Rectal smooth muscle tissue (tissue), 1 donor: ENCODE measurements at regions not wholly inside any gene's neighbourhood (a gene's known extent, or its start where the extent isn't known, plus 50 kb on each side); places are given as distances from the start of the nearest gene placed in this dataset.

Source experiments
- H3K27ac ChIP-seq: one replicate; pipeline ENCODE4 v1.7.0; 2013; ENCODE audit warnings: low read depth, low read length, inconsistent platforms
- H3K27me3 ChIP-seq: one replicate; pipeline ENCODE4 v1.7.0; 2013; ENCODE audit warnings: low read length; ENCODE audit not compliant: control insufficient read depth, insufficient read depth
- H3K36me3 ChIP-seq: one replicate; pipeline ENCODE4 v1.7.0; 2013; ENCODE audit warnings: low read length; ENCODE audit not compliant: control insufficient read depth, insufficient read depth
- H3K4me1 ChIP-seq: one replicate; pipeline ENCODE4 v1.7.0; 2013; ENCODE audit warnings: low read length; ENCODE audit not compliant: control insufficient read depth, insufficient read depth
- H3K4me3 ChIP-seq: one replicate; pipeline ENCODE4 v1.7.0; 2013; ENCODE audit warnings: low read length
- H3K9ac ChIP-seq: one replicate; pipeline ENCODE4 v1.7.0; 2013; ENCODE audit warnings: low read length

DNA sequence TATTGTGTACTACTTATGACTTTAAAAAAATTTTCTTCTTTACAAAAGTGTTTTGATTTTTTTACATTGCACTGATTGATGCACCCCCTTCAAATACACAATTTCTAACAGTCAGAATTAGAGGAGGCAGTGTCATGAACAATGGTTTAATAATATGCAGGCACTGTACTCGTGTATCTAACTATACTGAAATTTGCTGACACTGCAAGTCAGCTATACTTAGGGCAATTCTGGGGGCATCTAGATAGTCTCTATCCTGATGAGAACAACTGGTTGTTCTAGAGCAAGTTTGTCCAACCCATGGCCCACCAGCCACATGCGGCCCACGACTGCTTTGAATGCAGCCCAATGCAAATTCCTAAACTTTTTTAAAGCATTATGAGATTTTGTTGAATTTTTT lies 375.6 kb downstream of the BCKDHB start:
- H3K4me3 ChIP-seq, result no peak overlapping the region
- no peaks in the 10 kb centered on the region for H3K27me3 ChIP-seq
- H3K9ac ChIP-seq, result no peak overlapping the region
- H3K4me1 ChIP-seq, result peaks cover 3% of the 10 kb centered on the region
- H3K36me3 ChIP-seq, result no peaks in the 10 kb centered on the region
- H3K27ac ChIP-seq, result no peak overlapping the region

DNA sequence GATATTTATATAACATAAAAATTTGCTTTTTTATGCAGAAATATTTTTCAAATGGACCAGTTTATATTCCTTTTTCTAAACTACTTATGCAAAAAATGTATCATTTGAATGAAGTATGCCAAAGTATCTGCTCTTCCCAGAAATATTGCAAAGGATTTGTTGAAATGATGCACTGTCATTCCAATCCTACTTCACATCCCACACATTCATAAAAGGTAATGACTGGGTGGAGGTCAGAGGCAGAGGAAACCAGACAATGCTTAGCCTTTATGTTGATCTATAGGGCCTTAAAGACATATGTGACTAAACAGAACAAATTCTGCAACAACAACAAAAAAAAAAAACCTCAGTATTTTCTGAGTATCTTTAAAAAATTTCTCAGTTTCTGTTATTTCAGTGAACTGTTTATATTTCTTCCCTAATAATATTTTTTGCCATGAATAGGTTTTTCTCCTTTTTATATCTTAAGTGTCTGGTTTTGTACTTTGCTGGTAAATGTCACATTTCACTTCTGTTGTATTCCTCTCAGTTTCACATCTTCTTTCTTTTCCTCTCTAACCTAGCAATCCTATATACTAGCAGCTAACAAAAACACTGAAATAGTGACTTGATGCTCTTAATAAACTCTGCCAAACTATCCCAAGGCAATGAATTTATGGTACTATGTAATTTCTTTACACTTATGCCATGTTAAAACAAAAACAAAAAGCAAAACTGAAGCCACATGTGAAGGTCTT lies 374.1 kb downstream of the BCKDHB start:
- Histone ChIP-seq H3K4me1 (peaks cover 3% of the 10 kb centered on the region), H3K27ac (no peak overlapping the region), H3K36me3 (no peaks in the 10 kb centered on the region), H3K4me3 (no peak overlapping the region), H3K9ac (no peak overlapping the region), H3K27me3 (no peaks in the 10 kb centered on the region)

DNA sequence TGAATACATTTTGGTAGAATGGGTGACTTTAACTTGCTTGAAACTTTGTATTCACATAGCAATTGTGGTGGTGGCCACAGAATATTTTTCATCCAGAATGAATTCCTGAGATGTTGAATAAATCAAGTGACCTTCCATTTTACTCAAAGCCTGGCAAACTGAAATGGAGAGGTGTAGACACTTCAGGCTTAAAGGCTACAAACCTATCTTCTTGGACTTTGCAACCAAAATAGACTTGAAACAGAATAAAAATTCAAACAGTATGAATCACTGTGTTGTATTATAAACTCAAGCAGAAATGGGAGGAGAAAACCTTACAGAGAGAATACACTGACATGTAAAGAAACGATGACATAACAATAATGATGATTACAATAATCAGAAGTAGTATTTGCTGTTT lies 371.6 kb downstream of the BCKDHB start:
- Histone ChIP-seq H3K36me3 (no peaks in the 10 kb centered on the region), H3K9ac (no peak overlapping the region), H3K4me3 (no peak overlapping the region), H3K4me1 (peaks cover 3% of the 10 kb centered on the region), H3K27ac (no peak overlapping the region), H3K27me3 (no peaks in the 10 kb centered on the region)

DNA sequence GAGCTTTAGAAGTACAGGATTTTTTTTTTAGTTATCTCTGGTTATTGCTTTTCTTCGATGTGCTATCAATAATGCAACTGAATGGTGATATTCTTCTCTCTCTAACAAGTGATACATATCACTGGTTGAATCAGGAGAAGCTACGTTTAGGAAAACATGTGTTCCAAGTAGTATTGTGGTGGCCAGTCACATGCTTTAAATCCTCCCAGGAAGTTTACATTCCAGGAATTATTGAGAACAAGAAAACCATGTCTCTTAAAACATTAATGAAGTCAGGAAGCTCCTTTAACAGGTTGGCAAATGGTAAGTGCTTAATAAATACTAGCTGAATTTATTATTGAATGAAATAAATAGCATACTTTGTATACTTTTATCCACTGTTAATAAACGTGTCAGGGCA lies 371.1 kb downstream of the BCKDHB start:
- peaks cover 3% of the 10 kb centered on the region for H3K4me1 ChIP-seq
- no peaks in the 10 kb centered on the region for H3K27me3 ChIP-seq
- H3K27ac ChIP-seq, result no peak overlapping the region
- H3K9ac ChIP-seq, result no peak overlapping the region
- no peaks in the 10 kb centered on the region for H3K36me3 ChIP-seq
- no peak overlapping the region for H3K4me3 ChIP-seq

DNA sequence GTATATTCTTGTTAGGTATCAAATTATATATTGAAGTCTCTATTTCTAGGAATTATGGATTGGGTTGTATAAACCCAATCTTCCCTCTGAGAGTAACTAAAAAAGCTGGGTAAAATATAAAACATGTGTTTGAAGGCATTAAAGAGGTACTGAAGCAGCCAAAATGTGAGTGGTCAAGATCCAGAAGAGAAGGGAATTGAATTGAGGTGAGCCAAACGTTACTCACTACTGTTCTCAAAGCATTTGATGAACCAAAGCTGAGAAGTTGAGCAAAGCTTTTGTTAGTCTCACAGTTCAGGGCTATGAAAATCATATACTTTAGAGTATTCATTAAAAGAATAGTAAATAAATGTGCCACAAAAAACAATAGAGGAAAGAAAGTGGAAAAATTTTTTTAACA lies 365.8 kb downstream of the BCKDHB start:
- no peak overlapping the region for H3K4me3 ChIP-seq
- H3K36me3 ChIP-seq, result no peaks in the 10 kb centered on the region
- H3K27ac ChIP-seq, result no peak overlapping the region
- peaks cover under 1% of the 10 kb centered on the region for H3K4me1 ChIP-seq
- H3K27me3 ChIP-seq, result no peaks in the 10 kb centered on the region
- no peak overlapping the region for H3K9ac ChIP-seq

DNA sequence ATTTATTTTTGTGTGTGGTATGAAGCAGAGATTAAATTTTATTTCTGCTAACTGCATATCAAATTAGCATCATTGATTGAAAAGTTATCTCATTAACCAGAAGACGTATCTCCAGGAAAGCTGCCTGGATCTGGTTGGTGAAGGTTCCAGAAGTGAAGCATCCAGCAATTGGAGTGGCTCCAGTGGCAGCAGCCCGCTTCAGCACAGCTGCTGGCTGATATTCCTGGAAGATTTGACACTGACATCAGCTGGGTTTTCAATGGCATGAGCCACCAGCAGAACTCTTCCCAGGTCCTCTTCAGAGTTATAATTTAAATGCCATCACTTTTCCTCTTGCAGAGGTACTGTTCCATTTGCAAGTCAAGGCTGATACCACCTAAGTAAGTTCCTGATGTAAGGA lies 363.5 kb downstream of the BCKDHB start:
- no peaks in the 10 kb centered on the region for H3K4me1 ChIP-seq
- no peak overlapping the region for H3K9ac ChIP-seq
- no peak overlapping the region for H3K27ac ChIP-seq
- no peaks in the 10 kb centered on the region for H3K27me3 ChIP-seq
- no peaks in the 10 kb centered on the region for H3K36me3 ChIP-seq
- H3K4me3 ChIP-seq, result no peak overlapping the region

DNA sequence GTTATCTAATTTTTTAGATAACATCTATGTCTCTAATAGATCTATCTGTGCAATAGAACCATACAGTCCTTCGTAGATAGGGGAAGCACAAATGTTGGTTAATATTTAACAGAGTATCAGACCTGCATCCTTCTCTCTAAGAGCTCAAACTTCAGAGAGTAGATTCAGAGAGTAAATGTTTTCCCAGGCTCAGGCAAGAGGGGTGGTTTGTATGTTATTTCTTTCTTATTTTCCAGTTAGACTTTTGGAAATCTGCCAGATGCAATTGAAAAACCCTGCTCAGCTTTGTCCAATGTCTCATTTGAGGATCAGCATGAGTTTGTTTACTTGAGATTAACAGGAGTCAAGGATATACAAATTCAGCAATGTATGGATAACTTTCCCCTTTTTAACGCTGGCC lies 361.9 kb downstream of the BCKDHB start:
- no peaks in the 10 kb centered on the region for H3K36me3 ChIP-seq
- no peak overlapping the region for H3K27ac ChIP-seq
- no peak overlapping the region for H3K4me3 ChIP-seq
- H3K27me3 ChIP-seq, result no peaks in the 10 kb centered on the region
- no peak overlapping the region for H3K9ac ChIP-seq
- H3K4me1 ChIP-seq, result no peaks in the 10 kb centered on the region

DNA sequence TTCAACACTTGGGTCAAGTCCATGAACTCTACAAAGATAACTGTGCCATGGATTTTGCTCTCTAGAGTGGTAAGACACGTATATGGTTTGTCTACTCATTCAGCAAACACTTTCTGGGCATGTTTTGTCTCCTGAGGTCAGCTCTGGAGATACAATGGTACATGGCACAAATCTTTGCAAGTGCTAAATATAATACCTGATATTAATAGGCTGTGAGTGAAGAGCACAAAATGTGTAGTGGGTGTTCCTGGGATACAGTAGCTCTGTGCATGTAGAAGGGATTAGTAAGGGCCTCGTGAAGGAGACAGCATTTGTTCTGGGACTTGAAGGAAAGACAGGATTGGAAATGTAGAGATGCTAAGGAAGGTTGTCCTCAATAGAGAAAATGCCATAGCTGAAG lies 360.9 kb downstream of the BCKDHB start:
- H3K36me3 ChIP-seq, result no peaks in the 10 kb centered on the region
- H3K27ac ChIP-seq, result no peak overlapping the region
- H3K4me3 ChIP-seq, result no peak overlapping the region
- no peak overlapping the region for H3K9ac ChIP-seq
- H3K4me1 ChIP-seq, result no peaks in the 10 kb centered on the region
- H3K27me3 ChIP-seq, result no peaks in the 10 kb centered on the region

DNA sequence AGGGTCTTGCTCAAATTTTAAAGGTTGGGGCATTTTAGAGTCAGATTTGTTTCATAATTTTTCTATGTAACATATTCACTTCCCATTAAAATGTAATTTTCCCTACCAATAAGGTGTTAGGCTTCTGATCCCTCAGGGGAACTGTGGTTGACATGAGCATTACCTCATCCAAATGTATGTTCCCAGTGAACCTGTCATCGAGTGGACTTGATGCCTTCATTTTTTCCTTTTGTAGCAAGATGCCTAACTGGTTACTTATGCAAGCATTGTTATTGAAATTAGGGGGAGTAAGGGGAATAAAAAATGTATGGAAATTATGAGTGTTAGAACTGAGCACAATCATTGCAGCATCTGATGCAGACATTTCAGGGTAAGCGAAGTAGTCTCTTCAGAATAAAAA lies 360.5 kb downstream of the BCKDHB start:
- H3K4me1 ChIP-seq, result no peaks in the 10 kb centered on the region
- H3K9ac ChIP-seq, result no peak overlapping the region
- no peak overlapping the region for H3K4me3 ChIP-seq
- no peaks in the 10 kb centered on the region for H3K36me3 ChIP-seq
- H3K27ac ChIP-seq, result no peak overlapping the region
- H3K27me3 ChIP-seq, result no peaks in the 10 kb centered on the region

DNA sequence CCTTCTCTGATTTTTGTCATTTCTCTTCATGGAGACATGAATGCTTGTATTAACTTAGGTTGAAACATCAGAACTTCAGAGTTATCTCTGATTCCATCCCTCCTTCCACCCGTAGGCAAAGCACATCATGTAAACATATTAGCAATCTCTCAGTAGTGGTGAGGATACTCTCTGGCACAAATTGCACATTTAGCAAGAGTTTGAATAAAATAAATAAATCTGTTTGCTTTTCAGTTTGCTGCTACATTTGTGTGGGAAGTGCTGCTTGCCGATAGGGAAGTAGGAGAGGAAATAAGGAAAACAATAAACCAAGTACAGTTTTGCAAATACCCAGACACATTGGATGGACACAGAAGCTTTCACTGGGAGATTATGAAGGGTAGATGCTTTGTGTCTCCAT lies 359.0 kb downstream of the BCKDHB start:
- Histone ChIP-seq H3K27me3 (no peaks in the 10 kb centered on the region), H3K27ac (no peak overlapping the region), H3K36me3 (no peaks in the 10 kb centered on the region), H3K9ac (no peak overlapping the region), H3K4me1 (no peaks in the 10 kb centered on the region), H3K4me3 (no peak overlapping the region)

DNA sequence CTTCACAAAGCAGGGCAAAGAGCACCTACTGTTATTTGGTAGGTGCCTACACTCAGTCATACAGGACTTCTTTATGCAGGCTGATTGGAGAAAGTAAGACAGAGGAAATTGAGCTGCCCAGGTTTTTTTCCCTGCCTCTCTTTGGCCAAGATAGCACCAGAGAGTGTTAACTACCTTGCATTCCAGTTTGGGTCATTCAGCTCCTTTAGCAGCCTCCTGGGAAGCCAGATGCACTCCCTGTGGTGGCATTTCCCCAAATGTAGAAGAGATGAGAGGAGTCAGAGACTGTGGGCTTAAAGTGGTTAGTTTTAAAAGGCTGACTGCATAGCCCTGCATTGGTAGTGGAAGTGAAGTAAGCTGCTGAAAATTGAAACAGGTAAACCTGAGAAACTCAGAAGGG lies 358.4 kb downstream of the BCKDHB start:
- no peaks in the 10 kb centered on the region for H3K36me3 ChIP-seq
- H3K4me3 ChIP-seq, result no peak overlapping the region

DNA sequence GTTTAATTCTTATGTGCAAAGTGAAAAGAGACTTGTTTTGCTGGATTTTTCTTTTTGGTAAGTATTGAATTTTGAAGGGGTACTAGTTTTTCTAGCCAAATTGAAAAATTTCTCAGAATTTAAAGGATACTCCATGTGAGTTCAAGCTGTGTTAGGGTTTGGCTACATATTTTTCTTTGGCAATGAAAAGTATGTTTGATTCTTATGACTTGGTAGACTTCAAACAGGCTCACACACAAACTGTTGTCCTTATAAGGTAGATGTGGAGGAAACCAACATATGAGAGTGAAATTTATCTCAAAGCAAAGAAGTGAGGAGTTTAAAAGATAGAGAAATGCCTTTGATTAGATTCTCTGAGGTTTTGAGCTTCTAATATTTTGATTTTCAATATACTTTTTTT lies 356.7 kb downstream of the BCKDHB start:
- Histone ChIP-seq H3K4me3 (no peak overlapping the region), H3K4me1 (peaks cover under 1% of the 10 kb centered on the region), H3K27ac (no peak overlapping the region), H3K9ac (no peak overlapping the region), H3K36me3 (no peaks in the 10 kb centered on the region), H3K27me3 (no peaks in the 10 kb centered on the region)

More for the DNA sequence above, 358.4 kb downstream of the BCKDHB start:
- H3K27me3 ChIP-seq, result no peaks in the 10 kb centered on the region
- H3K4me1 ChIP-seq, result no peaks in the 10 kb centered on the region
- no peak overlapping the region for H3K27ac ChIP-seq
- no peak overlapping the region for H3K9ac ChIP-seq

DNA sequence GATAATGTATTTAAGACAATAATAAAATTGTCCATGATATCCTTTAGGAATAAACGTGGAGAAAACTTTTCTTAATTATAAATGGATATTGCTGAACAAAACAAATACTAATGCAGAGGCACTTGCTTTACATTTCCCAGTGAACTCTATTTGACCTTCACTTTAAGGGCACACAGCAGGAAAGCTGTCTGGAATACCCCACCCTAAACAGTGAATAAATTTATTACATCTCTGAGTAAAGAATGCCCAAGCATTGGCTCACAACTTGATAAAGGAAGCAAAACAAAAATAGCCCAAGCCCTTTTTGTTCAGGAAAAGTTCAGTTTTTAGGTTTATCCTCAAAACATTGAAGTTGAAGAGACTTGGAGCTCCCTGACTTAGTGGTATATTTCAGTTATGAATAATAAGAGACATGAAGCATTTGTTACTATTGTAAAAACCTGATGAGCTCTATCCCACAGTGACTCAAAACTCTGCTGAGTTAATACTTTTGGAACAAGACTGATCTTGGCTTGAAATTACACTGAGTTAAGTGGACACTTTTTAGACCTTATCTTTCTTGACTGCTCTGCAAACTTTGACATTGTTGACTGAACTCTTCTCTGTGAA lies 353.9 kb downstream of the BCKDHB start:
- H3K27me3 ChIP-seq, result no peaks in the 10 kb centered on the region
- H3K36me3 ChIP-seq, result no peaks in the 10 kb centered on the region
- peaks cover 11% of the 10 kb centered on the region for H3K4me1 ChIP-seq
- no peak overlapping the region for H3K4me3 ChIP-seq
- H3K27ac ChIP-seq, result no peak overlapping the region
- no peak overlapping the region for H3K9ac ChIP-seq
